GM12875 (cell line): ENCODE measurements at regions not wholly inside any gene's neighbourhood (a gene's known extent, or its start where the extent isn't known, plus 50 kb on each side); places are given as distances from the start of the nearest gene placed in this dataset.

Source experiments
- H3K4me3 ChIP-seq: one replicate; pipeline ENCODE4 v1.5.1; 2011; ENCODE audit warnings: low read depth, low read length, control low read depth
- CTCF ChIP-seq: IDR thresholded peaks from 2 replicates; pipeline ENCODE4 v1.5.1; 2011; ENCODE audit warnings: low read depth, mild to moderate bottlenecking, control low read depth, inconsistent platforms, low read length, moderate library complexity, borderline replicate concordance; ENCODE audit not compliant: insufficient read depth

DNA sequence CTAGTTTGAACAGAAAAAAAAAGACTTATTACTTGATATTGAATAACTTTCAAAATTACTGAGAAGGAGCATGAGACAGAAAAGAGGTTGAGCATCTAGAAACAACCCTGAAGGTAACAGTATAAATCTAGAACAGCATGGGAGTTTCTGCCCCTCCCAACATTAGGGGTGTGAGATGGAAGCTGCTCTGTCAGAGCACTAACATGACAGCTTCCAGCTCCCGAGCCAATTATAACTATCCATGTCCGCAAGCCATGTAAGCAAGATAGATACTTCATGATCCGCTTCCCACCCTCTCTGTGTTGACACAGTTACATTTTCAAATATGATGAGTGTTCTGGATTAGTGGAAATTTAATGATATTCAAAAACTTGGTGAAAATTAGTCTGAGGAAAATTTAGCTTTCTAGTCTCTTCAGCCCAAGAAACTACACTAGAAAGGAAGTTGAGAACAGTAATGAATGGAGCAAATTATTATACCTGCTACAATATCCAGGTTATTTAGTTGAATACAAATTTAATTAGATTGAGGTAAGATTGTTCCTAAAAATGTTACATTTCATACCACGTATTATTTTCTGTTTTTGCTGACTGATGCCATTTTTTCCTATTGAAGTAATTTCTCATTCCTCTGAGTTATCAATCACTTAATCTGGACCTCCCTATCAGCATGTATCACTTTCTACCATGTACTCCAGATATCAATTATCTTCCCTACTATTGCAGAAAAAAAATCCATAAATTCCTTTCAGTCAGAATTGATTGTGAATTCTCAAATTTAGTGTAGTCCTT lies 129.3 kb upstream of the SLIT2 start:
- TF ChIP-seq CTCF: no peak
- H3K4me3 ChIP-seq: no peak overlapping the region

DNA sequence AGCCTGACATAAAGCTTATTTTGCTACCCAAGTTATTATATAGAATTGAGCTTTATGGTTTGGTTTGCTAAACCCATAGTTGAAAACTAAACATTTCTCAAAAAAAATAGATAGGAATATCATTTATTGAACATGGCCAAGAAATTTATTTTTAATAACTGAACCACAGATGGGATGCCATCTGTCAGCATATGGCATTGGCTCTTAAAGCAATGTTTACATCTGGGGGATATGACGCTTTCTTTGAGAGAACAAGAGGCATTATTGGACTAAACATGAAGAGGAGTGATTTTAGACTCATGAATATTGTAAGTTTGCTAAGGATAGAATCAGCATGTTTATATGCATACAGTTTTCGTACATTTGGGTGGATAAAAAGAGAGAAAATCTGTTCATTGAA lies 132.6 kb upstream of the SLIT2 start:
- no peak for TF ChIP-seq CTCF
- no peak overlapping the region for H3K4me3 ChIP-seq

DNA sequence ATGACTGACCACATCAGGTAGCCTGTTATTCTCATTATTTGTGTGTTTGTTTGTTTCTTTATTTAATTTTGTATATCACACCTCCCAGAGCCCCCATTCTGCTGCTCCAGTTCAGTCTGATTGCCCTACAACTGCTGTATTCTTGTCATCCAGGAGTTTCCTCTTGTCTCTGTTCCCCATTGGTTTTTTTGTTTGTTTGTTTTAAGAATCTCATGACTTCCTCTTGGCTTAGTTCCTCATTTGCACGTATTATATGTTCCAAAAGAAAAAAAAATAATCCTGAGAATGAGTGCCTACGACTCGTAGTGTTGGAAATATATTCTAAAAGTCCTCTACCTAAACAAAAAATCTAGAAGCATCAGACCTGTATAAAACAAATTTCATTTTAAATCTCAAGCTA lies 142.3 kb upstream of the SLIT2 start:
- TF ChIP-seq CTCF: no peak

GRCh38 chr4:20106921-20107320 lies 144.8 kb upstream of the SLIT2 start:
- TF ChIP-seq CTCF: no peak
- H3K4me3 ChIP-seq: no peak overlapping the region

More for the DNA sequence above, 142.3 kb upstream of the SLIT2 start:
- no peak overlapping the region for H3K4me3 ChIP-seq

DNA sequence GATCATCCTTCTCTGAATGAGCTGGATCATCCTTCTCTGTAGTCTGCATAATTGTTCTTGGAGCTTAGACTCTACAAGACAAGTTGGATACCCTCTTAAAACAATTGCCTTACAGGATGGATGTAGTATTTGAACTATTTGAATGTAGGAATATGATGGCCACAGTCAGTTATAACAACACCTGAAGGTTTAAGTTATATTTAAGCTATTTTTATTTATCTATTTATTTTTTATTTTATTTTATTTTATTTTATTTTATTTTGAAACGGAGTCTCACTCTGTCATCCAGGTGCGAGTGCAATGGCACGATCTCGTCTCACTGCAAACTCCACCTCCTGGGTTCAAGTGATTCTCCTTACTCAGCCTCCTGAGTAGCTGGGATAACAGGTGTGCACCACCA lies 149.9 kb upstream of the SLIT2 start:
- no peak overlapping the region for H3K4me3 ChIP-seq
- no peak for TF ChIP-seq CTCF

DNA sequence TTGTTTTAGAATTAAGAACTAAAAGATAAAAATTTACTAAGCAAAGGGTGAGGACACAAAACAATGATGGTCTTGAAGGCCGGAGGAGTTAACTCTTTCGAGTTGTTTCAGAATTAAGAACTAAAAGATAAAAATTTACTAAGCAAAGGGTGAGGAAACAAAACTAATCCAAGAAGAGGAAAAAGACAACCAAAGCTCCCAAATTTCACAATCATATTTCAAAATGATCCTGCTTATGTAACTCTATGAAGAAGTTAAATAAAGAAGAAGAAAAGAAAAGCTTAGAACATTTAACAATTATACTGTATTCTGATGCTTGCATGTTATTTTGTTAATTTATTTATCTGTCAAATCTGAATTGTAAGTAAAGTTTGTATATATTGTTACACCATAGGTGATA lies 154.8 kb upstream of the SLIT2 start:
- TF ChIP-seq CTCF: no peak
- H3K4me3 ChIP-seq: no peak overlapping the region

DNA sequence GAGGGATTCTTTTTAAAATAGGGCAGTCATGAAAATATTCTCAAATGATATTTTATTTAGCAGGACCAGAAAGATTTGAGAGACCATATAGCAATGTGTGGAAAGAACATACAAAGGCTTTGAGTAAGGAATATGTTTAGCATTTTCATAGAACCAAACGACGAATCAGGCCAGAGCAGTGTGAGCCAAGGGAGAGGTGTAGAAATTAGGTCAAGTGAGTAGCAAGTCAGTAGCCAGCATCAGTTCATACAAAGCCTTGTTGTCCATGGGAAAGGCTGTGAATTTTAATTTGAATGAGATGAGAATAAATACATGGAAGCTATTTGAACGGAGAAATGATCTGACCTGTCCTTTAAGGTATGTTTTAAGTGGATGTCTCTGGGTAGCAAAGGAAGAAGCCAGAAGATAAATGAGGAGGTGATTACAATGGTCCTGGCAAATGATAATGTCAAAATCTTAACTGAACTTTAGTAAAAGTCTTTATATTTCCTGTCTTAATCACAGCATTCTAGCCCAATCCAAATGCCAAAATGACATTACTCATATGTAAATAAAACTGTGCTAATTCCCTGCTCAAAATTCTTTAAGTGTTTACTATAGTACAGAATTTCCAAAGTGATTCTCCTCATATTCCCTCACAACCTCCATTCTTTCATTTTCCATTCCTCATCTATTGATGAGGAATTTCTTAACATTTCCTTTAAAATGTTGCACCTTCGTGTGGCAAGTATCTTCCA lies 155.7 kb upstream of the SLIT2 start:
- TF ChIP-seq CTCF: no peak
- H3K4me3 ChIP-seq: no peak overlapping the region
